ENCODE measurements at regions not wholly inside any gene's neighbourhood (a gene's known extent, or its start where the extent isn't known, plus 50 kb on each side); places are given as distances from the start of the nearest gene placed in this dataset.

DNA sequence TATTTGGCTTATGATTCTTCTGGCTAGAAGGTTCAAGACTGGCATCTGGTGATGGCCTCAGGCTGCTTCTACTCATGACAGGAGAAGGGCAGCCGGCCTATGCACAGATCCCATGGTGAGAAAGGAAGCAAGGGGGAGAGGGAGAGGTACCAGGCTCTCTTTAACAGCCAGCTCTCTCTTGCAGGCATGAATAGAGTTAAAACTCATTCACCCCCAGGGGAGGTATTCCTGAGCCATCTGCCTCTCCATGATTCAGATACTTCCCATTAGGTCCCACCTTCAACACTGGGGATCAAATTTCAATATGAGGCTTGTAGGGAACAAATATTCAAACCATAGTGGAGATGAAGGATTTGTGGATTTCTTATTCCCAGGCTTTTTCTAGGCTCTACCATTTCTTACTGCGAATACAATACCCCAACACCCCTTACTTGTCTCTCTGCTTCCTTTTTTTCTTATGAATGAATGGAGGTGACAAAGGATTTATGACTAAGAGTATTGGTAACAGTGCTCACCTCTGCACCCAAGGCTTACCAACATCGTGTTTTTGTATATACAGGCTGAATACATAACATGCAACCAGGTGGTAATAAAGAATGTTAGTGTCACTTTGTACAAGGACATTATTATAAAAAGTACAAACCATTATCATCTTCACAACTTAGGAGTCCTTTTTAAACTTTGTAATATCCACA is 454.6 kb upstream of the TRIB2 start:
- Mint-ChIP-seq H3K4me1 (peaks cover 32 to 53% (median 43%) of the 10 kb centered on the region in 4 donors), H3K27ac (peak overlapping the region; percentile 75 to 93 (median 93)), H3K27me3 (no peaks in the 10 kb centered on the region), H3K9me3 (peaks cover 0 to 4% (median 0%) of the 10 kb centered on the region in 7 donors), H3K36me3 (no peaks in the 10 kb centered on the region), H3K4me3 (peak overlapping the region in 3 of 4 donors; percentile 3 to 63 (median 17))
- Histone ChIP-seq H3K27me3 (ENCODE audit: control insufficient read depth, insufficient read depth, low read length) (no peaks in the 10 kb centered on the region), H3K4me1 (ENCODE audit: control insufficient read depth, insufficient read depth, low read length, poor library complexity, severe bottlenecking) (peaks cover 49% of the 10 kb centered on the region), H3K4me3 (ENCODE audit: low read depth, low read length) (peak overlapping the region; percentile 7), H3K9me3 (ENCODE audit: control insufficient read depth in 2 of 2, low read length in 2 of 2) (no peaks in the 10 kb centered on the region), H3K27ac (ENCODE audit: insufficient read depth, low read length, poor library complexity, severe bottlenecking) (peak overlapping the region; percentile 55), H3K36me3 (ENCODE audit: control insufficient read depth, insufficient read depth, low read length) (no peaks in the 10 kb centered on the region)
- DNase-seq, result no peak
- peak; percentile 17 to 38 for ATAC-seq (ENCODE audit: low read depth in 2 of 2)

DNA sequence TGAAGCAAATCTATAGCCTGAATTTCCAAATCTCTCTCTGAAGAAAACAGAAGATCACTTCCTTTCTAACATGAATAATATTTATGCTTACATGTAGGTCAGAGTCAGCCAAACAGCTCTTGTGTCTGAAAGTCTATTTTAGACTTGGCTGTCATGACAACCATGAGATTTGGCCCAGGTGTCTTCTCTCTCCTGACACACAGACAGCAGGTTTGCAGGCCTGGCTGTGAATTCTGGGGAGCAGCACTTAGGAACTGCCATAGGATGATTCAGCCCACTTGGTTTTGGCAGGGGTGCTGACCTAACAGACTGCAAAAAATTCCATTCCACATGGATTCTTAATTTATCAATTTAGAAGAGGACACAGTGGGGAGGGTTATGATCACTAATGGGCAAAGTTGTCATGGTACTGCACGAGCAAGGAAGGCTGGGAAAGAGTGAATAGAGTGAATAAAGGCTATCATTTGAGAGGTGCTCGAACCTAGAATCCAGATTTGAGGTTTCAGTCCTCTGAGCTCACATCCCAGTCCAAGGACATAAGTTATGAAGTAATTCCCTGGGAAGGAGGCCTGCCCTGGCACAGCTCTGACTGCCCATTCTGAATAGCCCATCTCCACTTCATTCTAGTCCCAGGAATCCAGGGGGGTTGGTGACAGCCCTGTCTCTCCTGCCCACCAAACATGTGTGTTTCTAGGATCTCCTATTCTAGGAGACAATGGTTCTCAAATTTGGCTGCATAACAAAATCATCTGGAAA is 453.9 kb upstream of the TRIB2 start:
- H3K4me3 ChIP-seq (ENCODE audit: low read depth, low read length), result peak overlapping the region; percentile 2
- peaks cover 0 to 4% (median 0%) of the 10 kb centered on the region in 7 donors for H3K9me3 Mint-ChIP-seq
- H3K4me3 Mint-ChIP-seq, result peak overlapping the region; percentile 3 to 63 (median 17)
- DNase-seq (peak in 2 of 3 donors; percentile 28 to 60), ATAC-seq (ENCODE audit: low read depth in 2 of 2) (peak; percentile 48 to 61)
- peaks cover 49% of the 10 kb centered on the region for H3K4me1 ChIP-seq (ENCODE audit: control insufficient read depth, insufficient read depth, low read length, poor library complexity, severe bottlenecking)
- H3K4me1 Mint-ChIP-seq, result peaks cover 32 to 53% (median 43%) of the 10 kb centered on the region in 4 donors
- H3K9me3 ChIP-seq (ENCODE audit: control insufficient read depth in 2 of 2, low read length in 2 of 2), result no peaks in the 10 kb centered on the region
- H3K36me3 ChIP-seq (ENCODE audit: control insufficient read depth, insufficient read depth, low read length), result no peaks in the 10 kb centered on the region
- H3K36me3 Mint-ChIP-seq, result no peaks in the 10 kb centered on the region
- H3K27ac ChIP-seq (ENCODE audit: insufficient read depth, low read length, poor library complexity, severe bottlenecking), result peak overlapping the region; percentile 55
- no peaks in the 10 kb centered on the region for H3K27me3 ChIP-seq (ENCODE audit: control insufficient read depth, insufficient read depth, low read length)
- peak overlapping the region; percentile 75 to 93 (median 93) for H3K27ac Mint-ChIP-seq
- H3K27me3 Mint-ChIP-seq, result no peaks in the 10 kb centered on the region

DNA sequence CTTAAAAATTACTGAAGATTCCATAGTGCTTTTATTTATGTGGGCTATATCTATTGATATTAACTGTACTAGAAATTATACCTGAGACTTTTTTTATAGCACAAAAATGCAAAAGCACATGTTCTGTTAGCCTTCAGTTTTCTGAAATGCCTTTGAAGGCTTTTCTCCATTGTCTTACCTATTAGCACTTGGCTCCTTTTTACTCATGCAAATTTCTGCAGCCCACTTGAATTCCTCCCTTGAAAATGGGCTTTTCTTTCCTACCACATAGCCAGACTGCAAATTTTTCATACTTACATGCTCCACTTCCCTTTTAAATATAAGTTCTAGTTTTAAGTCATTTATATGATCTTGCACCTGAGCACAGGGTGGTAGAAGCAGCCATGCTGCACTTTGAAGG is 453.0 kb upstream of the TRIB2 start:
- Mint-ChIP-seq H3K36me3 (no peaks in the 10 kb centered on the region), H3K4me1 (peaks cover 32 to 53% (median 43%) of the 10 kb centered on the region in 4 donors), H3K27me3 (no peaks in the 10 kb centered on the region), H3K27ac (peak overlapping the region; percentile 59 to 95 (median 75)), H3K9me3 (peaks cover 0 to 4% (median 0%) of the 10 kb centered on the region in 7 donors), H3K4me3 (peak overlapping the region in 3 of 4 donors; percentile 9 to 45 (median 10))
- no peaks in the 10 kb centered on the region for H3K36me3 ChIP-seq (ENCODE audit: control insufficient read depth, insufficient read depth, low read length)
- peak overlapping the region; percentile 55 for H3K27ac ChIP-seq (ENCODE audit: insufficient read depth, low read length, poor library complexity, severe bottlenecking)
- DNase-seq (no peak), ATAC-seq (ENCODE audit: low read depth in 2 of 2) (no peak)
- H3K27me3 ChIP-seq (ENCODE audit: control insufficient read depth, insufficient read depth, low read length), result no peaks in the 10 kb centered on the region
- peak overlapping the region; percentile 14 for H3K4me3 ChIP-seq (ENCODE audit: low read depth, low read length)
- peaks cover 49% of the 10 kb centered on the region for H3K4me1 ChIP-seq (ENCODE audit: control insufficient read depth, insufficient read depth, low read length, poor library complexity, severe bottlenecking)
- no peaks in the 10 kb centered on the region for H3K9me3 ChIP-seq (ENCODE audit: control insufficient read depth in 2 of 2, low read length in 2 of 2)

DNA sequence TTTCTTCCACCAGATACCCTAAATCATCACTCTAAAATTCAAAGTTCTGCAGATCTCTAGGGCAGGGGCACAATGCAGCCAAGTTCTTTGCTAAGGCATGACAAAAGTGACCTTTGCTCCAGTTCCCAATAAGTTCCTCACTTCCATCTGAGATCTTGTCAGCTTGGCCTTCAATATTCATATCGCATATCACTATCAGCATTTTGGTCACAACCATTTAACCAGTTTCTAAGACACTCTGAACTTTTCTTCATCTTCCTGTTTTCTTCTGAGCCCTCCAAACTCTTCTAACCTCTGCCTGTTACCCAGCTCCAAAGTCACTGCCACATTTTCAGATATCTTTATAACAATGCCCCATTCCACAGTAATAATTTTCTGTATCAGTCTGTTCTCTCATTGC is 452.6 kb upstream of the TRIB2 start:
- H3K4me3 Mint-ChIP-seq, result peak overlapping the region in 3 of 4 donors; percentile 9 to 53 (median 45)
- ATAC-seq (ENCODE audit: low read depth in 2 of 2), result no peak
- Histone ChIP-seq H3K9me3 (ENCODE audit: control insufficient read depth in 2 of 2, low read length in 2 of 2) (no peaks in the 10 kb centered on the region), H3K27ac (ENCODE audit: insufficient read depth, low read length, poor library complexity, severe bottlenecking) (no peak overlapping the region), H3K4me3 (ENCODE audit: low read depth, low read length) (peak overlapping the region; percentile 21), H3K36me3 (ENCODE audit: control insufficient read depth, insufficient read depth, low read length) (no peaks in the 10 kb centered on the region), H3K4me1 (ENCODE audit: control insufficient read depth, insufficient read depth, low read length, poor library complexity, severe bottlenecking) (peaks cover 49% of the 10 kb centered on the region), H3K27me3 (ENCODE audit: control insufficient read depth, insufficient read depth, low read length) (no peaks in the 10 kb centered on the region)
- no peaks in the 10 kb centered on the region for H3K36me3 Mint-ChIP-seq
- peaks cover 32 to 53% (median 46%) of the 10 kb centered on the region in 4 donors for H3K4me1 Mint-ChIP-seq
- H3K27ac Mint-ChIP-seq, result peak overlapping the region; percentile 59 to 95 (median 75)
- H3K9me3 Mint-ChIP-seq, result peaks cover 0 to 4% (median 0%) of the 10 kb centered on the region in 7 donors
- no peak for DNase-seq
- no peaks in the 10 kb centered on the region for H3K27me3 Mint-ChIP-seq

DNA sequence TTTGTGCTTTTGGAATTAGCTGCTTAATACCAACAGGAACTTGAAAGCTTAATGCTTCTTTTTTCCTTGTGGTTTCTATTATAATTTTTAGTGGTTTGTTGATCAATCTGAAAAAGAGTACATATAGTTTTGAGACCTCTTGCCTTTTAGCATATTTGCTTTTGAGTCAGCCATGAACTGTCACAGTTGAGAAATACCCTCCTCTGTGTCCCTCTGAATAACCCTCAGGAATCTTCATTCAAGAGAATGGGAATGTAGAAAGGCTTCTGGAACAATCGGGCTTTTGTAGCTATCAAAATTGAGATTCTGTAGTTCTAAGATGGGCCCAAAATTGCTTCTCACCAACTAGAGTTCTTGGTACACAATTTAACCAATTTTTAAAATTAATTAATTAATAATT is 451.1 kb upstream of the TRIB2 start:
- DNase-seq (no peak), ATAC-seq (ENCODE audit: low read depth in 2 of 2) (no peak)
- Mint-ChIP-seq H3K4me1 (peaks cover 32 to 56% (median 48%) of the 10 kb centered on the region in 4 donors), H3K27me3 (no peaks in the 10 kb centered on the region), H3K27ac (no peak overlapping the region), H3K4me3 (no peak overlapping the region), H3K36me3 (no peaks in the 10 kb centered on the region), H3K9me3 (peaks cover 0 to 4% (median 0%) of the 10 kb centered on the region in 7 donors)
- Histone ChIP-seq H3K27me3 (ENCODE audit: control insufficient read depth, insufficient read depth, low read length) (no peaks in the 10 kb centered on the region), H3K9me3 (ENCODE audit: control insufficient read depth in 2 of 2, low read length in 2 of 2) (no peaks in the 10 kb centered on the region), H3K27ac (ENCODE audit: insufficient read depth, low read length, poor library complexity, severe bottlenecking) (no peak overlapping the region), H3K4me3 (ENCODE audit: low read depth, low read length) (no peak overlapping the region), H3K36me3 (ENCODE audit: control insufficient read depth, insufficient read depth, low read length) (no peaks in the 10 kb centered on the region), H3K4me1 (ENCODE audit: control insufficient read depth, insufficient read depth, low read length, poor library complexity, severe bottlenecking) (peaks cover 49% of the 10 kb centered on the region)

DNA sequence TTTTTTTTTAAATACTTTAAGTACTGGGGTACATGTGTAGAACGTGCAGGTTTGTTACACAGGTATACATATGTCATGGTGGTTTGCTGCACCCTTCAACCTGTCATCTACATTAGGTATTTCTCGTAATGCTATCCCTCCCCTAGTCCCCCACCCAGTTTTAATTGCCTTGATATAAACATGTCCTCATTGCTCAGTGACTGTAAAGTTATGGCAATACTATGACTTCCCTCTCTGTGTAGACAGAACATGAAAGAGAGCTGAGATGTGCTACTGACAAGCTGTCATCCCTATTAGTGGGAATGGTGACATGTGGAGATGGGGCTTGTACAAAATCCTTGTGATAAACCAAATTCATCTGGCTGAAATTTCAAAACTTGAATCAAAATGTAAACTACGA is 449.7 kb upstream of the TRIB2 start:
- Mint-ChIP-seq H3K4me1 (peaks cover 40 to 61% (median 50%) of the 10 kb centered on the region in 4 donors), H3K4me3 (no peak overlapping the region), H3K36me3 (no peaks in the 10 kb centered on the region), H3K27me3 (no peaks in the 10 kb centered on the region), H3K9me3 (peaks cover 0 to 1% (median 0%) of the 10 kb centered on the region in 7 donors), H3K27ac (no peak overlapping the region)
- H3K4me1 ChIP-seq (ENCODE audit: control insufficient read depth, insufficient read depth, low read length, poor library complexity, severe bottlenecking), result peaks cover 56% of the 10 kb centered on the region
- H3K9me3 ChIP-seq (ENCODE audit: control insufficient read depth in 2 of 2, low read length in 2 of 2), result no peaks in the 10 kb centered on the region
- H3K27me3 ChIP-seq (ENCODE audit: control insufficient read depth, insufficient read depth, low read length), result no peaks in the 10 kb centered on the region
- no peak overlapping the region for H3K4me3 ChIP-seq (ENCODE audit: low read depth, low read length)
- H3K36me3 ChIP-seq (ENCODE audit: control insufficient read depth, insufficient read depth, low read length), result no peaks in the 10 kb centered on the region
- DNase-seq (no peak), ATAC-seq (ENCODE audit: low read depth in 2 of 2) (no peak)
- no peak overlapping the region for H3K27ac ChIP-seq (ENCODE audit: insufficient read depth, low read length, poor library complexity, severe bottlenecking)

DNA sequence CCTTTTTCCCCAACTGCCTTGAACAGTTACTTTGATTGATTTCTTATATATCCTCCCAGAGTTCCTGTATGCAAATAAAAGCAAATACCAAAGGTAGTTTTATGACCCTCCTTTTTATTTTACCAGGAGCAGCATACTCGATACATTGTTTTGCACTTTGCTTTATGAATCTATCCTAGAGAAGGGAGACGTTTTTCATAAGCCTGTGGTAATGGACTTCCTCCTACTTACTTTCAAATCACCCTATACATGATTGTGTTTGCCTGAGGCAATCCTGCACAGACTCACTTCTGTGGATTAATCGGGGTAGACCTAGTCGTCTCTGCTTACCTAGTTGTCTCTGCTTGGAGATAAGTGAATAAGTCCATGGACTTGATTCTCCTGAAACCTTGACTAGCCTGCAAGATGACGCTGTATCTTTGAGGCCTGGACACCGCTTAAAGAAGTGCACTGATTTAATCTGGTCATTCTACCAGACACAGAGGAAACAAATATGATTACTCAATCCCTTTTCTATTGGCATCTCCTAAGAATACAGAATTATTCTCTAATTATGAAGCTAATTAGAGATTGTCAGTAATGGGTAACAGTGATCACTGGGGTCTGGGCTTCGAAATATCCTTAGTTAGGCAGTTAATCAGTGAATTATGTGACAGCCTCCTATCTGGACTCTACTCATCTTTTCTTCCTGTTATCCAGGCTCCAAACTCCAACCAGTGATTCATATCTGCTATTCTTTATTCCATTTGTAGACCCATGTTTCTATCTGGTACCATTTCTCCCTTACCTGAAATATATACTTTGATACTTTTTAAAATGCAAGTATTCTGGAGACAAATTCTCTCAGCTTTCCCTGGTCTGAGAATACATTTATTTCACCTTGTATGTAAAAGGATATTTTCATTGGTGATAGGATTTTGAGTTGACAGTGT is 447.4 kb upstream of the TRIB2 start:
- Histone ChIP-seq H3K27me3 (ENCODE audit: control insufficient read depth, insufficient read depth, low read length) (no peaks in the 10 kb centered on the region), H3K4me3 (ENCODE audit: low read depth, low read length) (no peak overlapping the region), H3K36me3 (ENCODE audit: control insufficient read depth, insufficient read depth, low read length) (no peaks in the 10 kb centered on the region), H3K4me1 (ENCODE audit: control insufficient read depth, insufficient read depth, low read length, poor library complexity, severe bottlenecking) (peaks cover 38% of the 10 kb centered on the region), H3K27ac (ENCODE audit: insufficient read depth, low read length, poor library complexity, severe bottlenecking) (no peak overlapping the region), H3K9me3 (ENCODE audit: control insufficient read depth in 2 of 2, low read length in 2 of 2) (no peaks in the 10 kb centered on the region)
- Mint-ChIP-seq H3K4me3 (no peak overlapping the region), H3K9me3 (peaks cover 0 to 1% (median 0%) of the 10 kb centered on the region in 7 donors), H3K27ac (no peak overlapping the region), H3K27me3 (no peaks in the 10 kb centered on the region), H3K36me3 (no peaks in the 10 kb centered on the region), H3K4me1 (peaks cover 34 to 53% (median 38%) of the 10 kb centered on the region in 4 donors)
- DNase-seq (no peak), ATAC-seq (ENCODE audit: low read depth in 2 of 2) (no peak)

Data from CD4-positive, CD25-positive, alpha-beta regulatory T cell (primary cell).